ENCODE measurements at regions not wholly inside any gene's neighbourhood (a gene's known extent, or its start where the extent isn't known, plus 50 kb on each side); places are given as distances from the start of the nearest gene placed in this dataset.

GRCh38 chr22:27454807-27455450 is 346.6 kb downstream of the MN1 start:
- no peaks in the 10 kb centered on the region for H3K4me1 ChIP-seq (ENCODE audit: control insufficient read depth in 2 of 2, insufficient read depth in 2 of 2, low read length in 2 of 2)
- intact Hi-C loops (cut with micrococcal nuclease) = no loop called here
- no peaks in the 10 kb centered on the region for H3K36me3 ChIP-seq (ENCODE audit: control insufficient read depth in 2 of 3, insufficient read depth in 3 of 3, low read length in 3 of 3)
- H3K4me3 ChIP-seq (ENCODE audit: low read length) = no peak overlapping the region
- POLR2A ChIA-PET = no interaction called here
- H3K36me3 Mint-ChIP-seq = no peaks in the 10 kb centered on the region
- peak overlapping the region in 1 of 9 donors; percentile 67 for H3K27ac Mint-ChIP-seq
- H3K4me1 Mint-ChIP-seq = no peaks in the 10 kb centered on the region
- no peaks in the 10 kb centered on the region for H3K9me3 ChIP-seq (ENCODE audit: control insufficient read depth in 2 of 3, low read length in 3 of 3)
- peaks cover 0 to 42% (median 11%) of the 10 kb centered on the region in 5 donors for H3K27me3 Mint-ChIP-seq
- ATAC-seq (no peak), DNase-seq (no peak)
- H3K27me3 ChIP-seq (ENCODE audit: control insufficient read depth in 2 of 2, insufficient read depth in 2 of 2, low read length in 2 of 2) = no peaks in the 10 kb centered on the region
- CTCF ChIA-PET = no interaction called here
- H3K9me3 Mint-ChIP-seq = peaks cover 0 to 9% (median 2%) of the 10 kb centered on the region in 11 donors
- H3K4me3 Mint-ChIP-seq = no peak overlapping the region
- no peak overlapping the region for H3K27ac ChIP-seq (ENCODE audit: low read depth, low read length)

DNA sequence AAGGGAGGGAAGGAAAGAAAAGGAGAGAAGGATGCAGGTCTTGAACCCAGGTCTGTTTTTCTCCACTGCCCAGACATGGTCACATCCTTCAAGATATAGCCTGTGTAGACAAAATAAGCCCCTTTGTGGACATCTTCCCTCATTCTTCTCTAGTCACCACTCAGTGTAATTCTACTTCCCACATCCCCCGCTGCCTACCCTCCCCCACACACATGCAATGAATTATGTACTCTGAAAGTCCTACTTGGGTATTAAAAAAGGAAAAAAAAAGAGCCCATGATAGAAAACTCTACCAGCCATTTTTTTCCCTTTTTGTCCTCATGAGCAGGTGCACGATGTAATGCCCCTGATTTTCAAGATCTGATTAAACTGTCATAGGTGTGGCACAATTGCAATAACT is 346.0 kb downstream of the MN1 start:
- no peak overlapping the region for H3K4me3 ChIP-seq (ENCODE audit: low read length)
- H3K27me3 ChIP-seq (ENCODE audit: control insufficient read depth in 2 of 2, insufficient read depth in 2 of 2, low read length in 2 of 2) = no peaks in the 10 kb centered on the region
- ATAC-seq = no peak
- H3K4me1 Mint-ChIP-seq = no peaks in the 10 kb centered on the region
- no peak overlapping the region for H3K27ac ChIP-seq (ENCODE audit: low read depth, low read length)
- H3K36me3 ChIP-seq (ENCODE audit: control insufficient read depth in 2 of 3, insufficient read depth in 3 of 3, low read length in 3 of 3) = no peaks in the 10 kb centered on the region
- CTCF ChIA-PET = no interaction called here
- no peak overlapping the region for H3K27ac Mint-ChIP-seq
- POLR2A ChIA-PET = no interaction called here
- no peaks in the 10 kb centered on the region for H3K9me3 ChIP-seq (ENCODE audit: control insufficient read depth in 2 of 3, low read length in 3 of 3)
- DNase-seq = no peak
- H3K36me3 Mint-ChIP-seq = no peaks in the 10 kb centered on the region
- H3K4me1 ChIP-seq (ENCODE audit: control insufficient read depth in 2 of 2, insufficient read depth in 2 of 2, low read length in 2 of 2) = no peaks in the 10 kb centered on the region
- no peak overlapping the region for H3K4me3 Mint-ChIP-seq
- H3K27me3 Mint-ChIP-seq = peaks cover 0 to 46% (median 11%) of the 10 kb centered on the region in 5 donors
- peaks cover 0 to 7% (median 2%) of the 10 kb centered on the region in 11 donors for H3K9me3 Mint-ChIP-seq
- intact Hi-C loops (cut with micrococcal nuclease) = no loop called here

DNA sequence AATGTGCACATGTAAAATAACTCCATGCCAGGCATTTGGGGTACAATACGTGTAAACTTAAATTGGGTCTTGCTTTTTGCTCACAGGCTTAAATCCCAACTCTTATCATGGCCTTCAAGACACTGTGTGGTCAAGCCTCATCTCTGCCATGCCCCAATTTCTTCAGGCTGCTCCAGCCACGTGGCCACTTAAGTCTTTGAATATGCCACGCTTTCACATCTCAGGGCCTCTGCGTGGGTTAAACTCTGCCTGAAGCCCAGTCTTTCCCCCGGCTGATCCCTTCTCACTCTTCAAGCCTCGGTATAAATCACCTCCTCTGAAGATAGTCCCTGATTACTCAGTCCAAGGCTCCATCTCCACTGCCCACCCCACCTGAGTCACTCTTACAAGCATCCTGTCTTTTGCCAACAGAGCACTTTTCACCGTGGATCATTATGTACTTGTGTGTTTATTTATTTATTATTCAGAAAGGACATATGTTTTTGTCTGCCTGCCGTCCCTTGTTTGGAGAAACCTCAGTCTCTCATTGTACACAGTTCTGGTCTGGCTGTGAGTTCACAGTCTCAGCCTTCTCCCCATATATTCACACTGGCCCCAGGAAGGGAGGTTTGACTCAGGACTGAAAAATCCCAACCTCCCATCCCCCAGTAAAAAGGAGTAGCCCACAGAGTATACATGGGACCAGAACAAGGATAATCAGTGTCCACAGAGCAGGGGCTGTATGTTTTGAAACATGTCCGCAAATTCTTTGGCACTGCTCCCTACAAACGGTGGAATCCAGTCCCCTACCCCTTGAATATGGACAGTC is 344.7 kb downstream of the MN1 start:
- ChIA-PET POLR2A (no interaction called here), CTCF (no interaction called here)
- peaks cover 0 to 54% (median 11%) of the 10 kb centered on the region in 5 donors for H3K27me3 Mint-ChIP-seq
- Histone ChIP-seq H3K4me1 (ENCODE audit: control insufficient read depth in 2 of 2, insufficient read depth in 2 of 2, low read length in 2 of 2) (no peaks in the 10 kb centered on the region), H3K4me3 (ENCODE audit: low read length) (no peak overlapping the region), H3K9me3 (ENCODE audit: control insufficient read depth in 2 of 3, low read length in 3 of 3) (no peaks in the 10 kb centered on the region), H3K27me3 (ENCODE audit: control insufficient read depth in 2 of 2, insufficient read depth in 2 of 2, low read length in 2 of 2) (no peaks in the 10 kb centered on the region), H3K27ac (ENCODE audit: low read depth, low read length) (no peak overlapping the region), H3K36me3 (ENCODE audit: control insufficient read depth in 2 of 3, insufficient read depth in 3 of 3, low read length in 3 of 3) (no peaks in the 10 kb centered on the region)
- intact Hi-C loops (cut with micrococcal nuclease) = no loop called here
- no peak overlapping the region for H3K4me3 Mint-ChIP-seq
- peaks cover 0 to 4% (median 0%) of the 10 kb centered on the region in 7 donors for H3K4me1 Mint-ChIP-seq
- peaks cover 0 to 7% (median 3%) of the 10 kb centered on the region in 11 donors for H3K9me3 Mint-ChIP-seq
- ATAC-seq = no peak
- no peaks in the 10 kb centered on the region for H3K36me3 Mint-ChIP-seq
- no peak for DNase-seq
- H3K27ac Mint-ChIP-seq = no peak overlapping the region

DNA sequence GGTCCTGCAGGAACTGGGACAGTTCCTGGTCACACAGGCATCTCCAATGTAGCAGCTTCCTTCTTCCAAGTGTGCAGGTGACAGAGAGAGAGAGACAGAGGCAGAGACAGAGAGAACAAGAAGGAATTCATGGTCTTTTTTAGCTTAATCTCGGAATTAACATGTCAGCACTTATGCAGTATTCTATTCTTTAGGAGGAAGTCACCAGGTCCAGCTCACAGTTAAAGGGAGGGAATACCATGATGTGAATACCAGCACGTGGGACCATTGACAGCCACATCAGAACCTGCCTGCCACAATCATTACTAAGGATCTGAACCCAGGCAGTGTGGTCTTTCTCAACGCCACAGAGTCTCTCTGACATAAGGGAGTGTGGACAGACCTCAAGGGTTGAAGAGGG is 341.6 kb downstream of the MN1 start:
- H3K27me3 ChIP-seq (ENCODE audit: control insufficient read depth in 2 of 2, insufficient read depth in 2 of 2, low read length in 2 of 2) = no peaks in the 10 kb centered on the region

DNA sequence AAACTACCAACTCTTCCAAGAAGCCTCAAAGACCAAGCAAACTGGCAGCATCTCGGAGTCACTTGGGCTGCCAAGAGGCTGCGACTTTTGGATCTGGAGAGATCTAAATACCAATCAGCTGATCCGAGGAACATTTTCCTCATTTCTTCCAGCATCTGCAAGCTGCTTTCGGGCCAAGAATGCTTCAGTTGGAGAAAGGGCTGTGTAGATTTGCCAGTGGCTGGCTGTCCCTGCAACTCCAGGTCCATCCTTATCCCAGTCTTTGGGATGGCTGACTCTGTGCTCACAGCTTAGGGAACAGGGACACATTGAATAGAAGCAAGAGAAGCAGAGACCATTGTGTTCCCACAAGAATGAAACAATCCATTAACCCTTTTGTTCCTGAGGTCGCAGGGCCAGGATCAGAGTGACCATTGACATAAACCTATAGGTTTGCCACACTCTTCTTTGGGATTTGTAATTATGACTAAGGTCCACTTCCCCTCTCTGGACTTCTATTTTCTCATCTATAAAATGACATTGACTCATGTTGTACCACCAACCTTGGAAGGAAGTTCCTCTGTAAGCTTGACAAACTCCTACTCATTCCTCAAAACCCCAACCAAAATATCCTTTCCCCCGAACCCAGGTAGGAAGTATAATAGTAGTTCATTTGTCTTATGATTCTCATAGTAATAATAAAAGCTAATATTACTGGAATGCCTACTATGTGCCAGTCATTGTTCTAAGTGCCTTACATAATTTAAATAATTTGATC is 340.8 kb downstream of the MN1 start:
- no peaks in the 10 kb centered on the region for H3K36me3 Mint-ChIP-seq
- ChIA-PET POLR2A (no interaction called here), CTCF (no interaction called here)
- no peak overlapping the region for H3K27ac Mint-ChIP-seq
- peaks cover 0 to 7% (median 0%) of the 10 kb centered on the region in 7 donors for H3K4me1 Mint-ChIP-seq
- Histone ChIP-seq H3K27ac (ENCODE audit: low read depth, low read length) (no peak overlapping the region), H3K4me3 (ENCODE audit: low read length) (no peak overlapping the region), H3K9me3 (ENCODE audit: control insufficient read depth in 2 of 3, low read length in 3 of 3) (no peaks in the 10 kb centered on the region), H3K27me3 (ENCODE audit: control insufficient read depth in 2 of 2, insufficient read depth in 2 of 2, low read length in 2 of 2) (no peaks in the 10 kb centered on the region), H3K36me3 (ENCODE audit: control insufficient read depth in 2 of 3, insufficient read depth in 3 of 3, low read length in 3 of 3) (no peaks in the 10 kb centered on the region), H3K4me1 (ENCODE audit: control insufficient read depth in 2 of 2, insufficient read depth in 2 of 2, low read length in 2 of 2) (no peaks in the 10 kb centered on the region)
- ATAC-seq (no peak), DNase-seq (no peak)
- peaks cover 0 to 16% (median 3%) of the 10 kb centered on the region in 11 donors for H3K9me3 Mint-ChIP-seq
- H3K27me3 Mint-ChIP-seq = peaks cover 0 to 66% (median 14%) of the 10 kb centered on the region in 5 donors
- no peak overlapping the region for H3K4me3 Mint-ChIP-seq
- intact Hi-C loops (cut with micrococcal nuclease) = no loop called here

More for the DNA sequence above, 341.6 kb downstream of the MN1 start:
- ChIA-PET POLR2A (no interaction called here), CTCF (no interaction called here)
- intact Hi-C loops (cut with micrococcal nuclease) = no loop called here
- Histone ChIP-seq H3K27ac (ENCODE audit: low read depth, low read length) (no peak overlapping the region), H3K4me3 (ENCODE audit: low read length) (no peak overlapping the region), H3K36me3 (ENCODE audit: control insufficient read depth in 2 of 3, insufficient read depth in 3 of 3, low read length in 3 of 3) (no peaks in the 10 kb centered on the region), H3K4me1 (ENCODE audit: control insufficient read depth in 2 of 2, insufficient read depth in 2 of 2, low read length in 2 of 2) (no peaks in the 10 kb centered on the region), H3K9me3 (ENCODE audit: control insufficient read depth in 2 of 3, low read length in 3 of 3) (no peaks in the 10 kb centered on the region)
- Mint-ChIP-seq H3K27ac (no peak overlapping the region), H3K4me1 (peaks cover 0 to 7% (median 0%) of the 10 kb centered on the region in 7 donors), H3K9me3 (peaks cover 0 to 16% (median 3%) of the 10 kb centered on the region in 11 donors), H3K27me3 (peaks cover 0 to 68% (median 13%) of the 10 kb centered on the region in 5 donors), H3K36me3 (no peaks in the 10 kb centered on the region), H3K4me3 (no peak overlapping the region)
- no peak for DNase-seq
- ATAC-seq = no peak

DNA sequence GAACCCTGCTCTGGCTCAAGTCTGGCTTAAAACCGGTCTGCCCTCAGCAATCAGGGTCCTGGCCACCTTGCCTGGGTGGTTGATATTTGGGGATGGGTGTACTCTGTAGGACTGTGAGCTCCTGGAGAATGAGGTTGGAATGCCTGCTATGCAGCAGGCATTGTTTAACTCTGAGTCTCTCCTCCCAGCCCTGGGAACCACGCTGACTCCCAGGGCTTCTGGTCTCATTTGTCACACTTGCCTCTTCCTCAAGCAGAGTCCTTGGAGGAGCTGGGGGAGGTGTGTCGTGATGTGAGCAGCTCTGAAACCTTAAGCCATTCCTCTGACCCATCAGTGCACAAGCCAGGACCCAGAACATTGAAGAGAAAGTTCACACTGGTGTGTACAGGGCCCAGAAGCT is 340.1 kb downstream of the MN1 start:
- DNase-seq (no peak), ATAC-seq (no peak)
- intact Hi-C loops (cut with micrococcal nuclease) = no loop called here
- Mint-ChIP-seq H3K27ac (no peak overlapping the region), H3K9me3 (peaks cover 0 to 16% (median 2%) of the 10 kb centered on the region in 11 donors), H3K4me1 (peaks cover 0 to 7% (median 0%) of the 10 kb centered on the region in 7 donors), H3K36me3 (no peaks in the 10 kb centered on the region), H3K4me3 (no peak overlapping the region), H3K27me3 (peaks cover 0 to 65% (median 10%) of the 10 kb centered on the region in 5 donors)
- POLR2A ChIA-PET = no interaction called here
- CTCF ChIA-PET = no interaction called here
- Histone ChIP-seq H3K4me3 (ENCODE audit: low read length) (no peak overlapping the region), H3K9me3 (ENCODE audit: control insufficient read depth in 2 of 3, low read length in 3 of 3) (no peaks in the 10 kb centered on the region), H3K4me1 (ENCODE audit: control insufficient read depth in 2 of 2, insufficient read depth in 2 of 2, low read length in 2 of 2) (no peaks in the 10 kb centered on the region), H3K27me3 (ENCODE audit: control insufficient read depth in 2 of 2, insufficient read depth in 2 of 2, low read length in 2 of 2) (no peaks in the 10 kb centered on the region), H3K27ac (ENCODE audit: low read depth, low read length) (no peak overlapping the region), H3K36me3 (ENCODE audit: control insufficient read depth in 2 of 3, insufficient read depth in 3 of 3, low read length in 3 of 3) (no peaks in the 10 kb centered on the region)

Data from naive thymus-derived CD4-positive, alpha-beta T cell (primary cell).